ENCODE measurements at regions not wholly inside any gene's neighbourhood (a gene's known extent, or its start where the extent isn't known, plus 50 kb on each side); places are given as distances from the start of the nearest gene placed in this dataset.
A peak's percentile ranks its signal among the peaks of the same experiment; 100 is the strongest.

DNA sequence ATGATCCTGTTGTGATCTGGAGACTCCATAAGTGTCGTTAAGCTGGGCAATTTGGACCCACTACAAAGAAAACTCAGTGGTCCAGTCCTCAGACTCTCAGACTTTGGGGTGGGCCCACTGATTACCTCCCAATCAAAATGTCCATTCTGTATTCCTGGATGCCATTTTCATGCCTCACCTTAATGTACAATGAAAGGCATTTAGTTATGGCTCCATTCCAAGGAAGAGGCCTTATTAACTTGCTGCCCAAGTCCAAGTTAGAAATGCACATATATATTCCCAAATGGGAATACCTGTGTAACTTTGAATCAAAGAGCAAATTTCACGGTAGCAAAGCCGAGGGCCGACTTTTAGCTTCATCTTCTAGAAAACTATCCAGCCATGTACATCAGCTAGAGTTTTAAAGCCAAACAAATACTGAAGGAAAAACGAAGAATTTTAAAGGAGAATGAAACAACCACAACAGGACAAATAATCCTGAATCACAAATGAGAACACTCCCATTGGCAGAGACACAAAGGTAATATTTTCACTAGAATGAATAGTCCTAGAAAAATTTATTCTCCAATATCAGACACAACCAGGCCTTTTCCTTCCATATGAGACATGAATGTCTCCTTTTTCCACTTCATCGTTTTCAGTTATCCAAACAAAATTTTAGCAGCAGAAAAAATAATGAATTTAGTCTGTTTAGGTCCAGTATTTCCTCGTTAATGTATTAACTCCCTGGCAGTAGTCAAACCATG is 63.7 kb upstream of the HHIP start:
- no peaks in the 10 kb centered on the region for H3K4me1 ChIP-seq (ENCODE audit: control insufficient read depth, insufficient read depth, low read length)
- H3K27me3 ChIP-seq (ENCODE audit: control insufficient read depth, insufficient read depth, low read length), result no peaks in the 10 kb centered on the region
- 80% methylated on average over 5 of the region's 7 CpGs for WGBS (ENCODE audit: insufficient coverage, low lambda C conversion rate)
- no peaks in the 10 kb centered on the region for H3K9me3 ChIP-seq (ENCODE audit: control insufficient read depth, low read depth, low read length)
- H3K36me3 ChIP-seq (ENCODE audit: control insufficient read depth, insufficient read depth, low read length), result no peaks in the 10 kb centered on the region
- no peak overlapping the region for H3K27ac ChIP-seq (ENCODE audit: low read length)
- no peak overlapping the region for H3K4me3 ChIP-seq (ENCODE audit: low read length)
- DNase-seq, result no peak

DNA sequence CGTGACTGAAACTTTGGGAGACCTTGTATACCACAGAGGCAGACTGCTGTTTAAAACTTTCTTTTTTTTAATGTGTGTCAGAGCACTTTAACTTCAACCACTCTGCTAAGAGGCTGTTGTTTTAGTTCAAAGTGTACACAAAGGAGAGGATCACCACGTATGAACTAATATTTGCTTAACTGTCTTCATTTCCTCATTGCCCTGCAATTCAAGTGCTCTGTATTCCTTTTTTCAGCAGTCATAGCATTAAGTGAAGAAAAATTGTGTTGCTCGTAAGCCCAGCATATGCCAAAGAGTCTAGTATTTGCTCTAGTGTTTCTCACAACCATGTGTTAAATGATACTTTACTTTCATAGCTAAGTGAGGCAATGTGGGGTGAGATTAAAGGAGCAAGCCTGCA is 63.0 kb upstream of the HHIP start:
- H3K4me3 ChIP-seq (ENCODE audit: low read length), result no peak overlapping the region
- peak in 1 of 2 donors; percentile 33 for DNase-seq
- H3K27me3 ChIP-seq (ENCODE audit: control insufficient read depth, insufficient read depth, low read length), result no peaks in the 10 kb centered on the region
- H3K9me3 ChIP-seq (ENCODE audit: control insufficient read depth, low read depth, low read length), result no peaks in the 10 kb centered on the region
- no peaks in the 10 kb centered on the region for H3K4me1 ChIP-seq (ENCODE audit: control insufficient read depth, insufficient read depth, low read length)
- no peaks in the 10 kb centered on the region for H3K36me3 ChIP-seq (ENCODE audit: control insufficient read depth, insufficient read depth, low read length)
- 17% methylated on average over 1 of the region's 3 CpGs for WGBS (ENCODE audit: insufficient coverage, low lambda C conversion rate)
- H3K27ac ChIP-seq (ENCODE audit: low read length), result no peak overlapping the region

DNA sequence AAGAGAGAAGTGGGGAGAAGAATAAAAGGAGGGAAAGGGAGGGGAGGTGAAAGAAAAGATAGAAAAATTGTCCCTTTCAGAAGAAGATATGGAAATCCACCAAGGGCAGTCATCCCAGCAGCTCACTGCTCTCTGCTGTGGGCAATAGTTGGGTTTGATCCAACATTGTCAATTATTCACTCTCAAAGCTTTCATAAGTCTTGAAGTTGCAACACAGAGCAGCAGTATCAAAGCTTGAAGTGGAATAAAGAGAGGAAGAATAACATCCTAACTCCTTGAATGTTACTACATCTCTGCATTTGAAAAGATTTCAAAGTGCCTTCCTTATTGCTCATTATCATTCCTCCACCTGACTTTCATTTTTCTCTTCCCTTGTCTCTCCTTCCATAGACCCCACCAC is 62.3 kb upstream of the HHIP start:
- Histone ChIP-seq H3K4me1 (ENCODE audit: control insufficient read depth, insufficient read depth, low read length) (no peaks in the 10 kb centered on the region), H3K9me3 (ENCODE audit: control insufficient read depth, low read depth, low read length) (no peaks in the 10 kb centered on the region), H3K4me3 (ENCODE audit: low read length) (no peak overlapping the region), H3K36me3 (ENCODE audit: control insufficient read depth, insufficient read depth, low read length) (no peaks in the 10 kb centered on the region), H3K27ac (ENCODE audit: low read length) (no peak overlapping the region), H3K27me3 (ENCODE audit: control insufficient read depth, insufficient read depth, low read length) (no peaks in the 10 kb centered on the region)
- DNase-seq, result no peak

DNA sequence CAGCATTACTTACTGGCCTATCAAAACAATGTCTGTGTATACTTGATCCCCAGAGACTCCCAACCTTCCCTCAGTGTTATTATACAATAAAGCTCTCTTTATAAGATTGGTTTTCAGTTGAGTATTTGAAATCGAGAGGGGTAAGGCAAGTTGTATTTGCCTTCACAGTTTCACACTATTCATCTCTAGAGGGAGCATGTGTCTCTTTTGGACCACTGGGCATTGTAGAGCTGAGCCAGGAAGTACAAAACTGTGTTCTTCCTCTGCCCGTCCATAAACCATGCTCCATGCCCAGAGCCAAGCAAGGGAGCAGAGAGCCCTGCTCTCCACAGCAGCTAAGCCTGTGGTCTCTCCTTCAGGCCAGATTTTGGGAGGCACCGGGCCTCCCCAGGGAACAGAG is 61.5 kb upstream of the HHIP start:
- no peak for DNase-seq
- Histone ChIP-seq H3K27me3 (ENCODE audit: control insufficient read depth, insufficient read depth, low read length) (no peaks in the 10 kb centered on the region), H3K4me1 (ENCODE audit: control insufficient read depth, insufficient read depth, low read length) (no peaks in the 10 kb centered on the region), H3K4me3 (ENCODE audit: low read length) (no peak overlapping the region), H3K9me3 (ENCODE audit: control insufficient read depth, low read depth, low read length) (no peaks in the 10 kb centered on the region), H3K36me3 (ENCODE audit: control insufficient read depth, insufficient read depth, low read length) (no peaks in the 10 kb centered on the region), H3K27ac (ENCODE audit: low read length) (no peak overlapping the region)
- no CpG with 5 or more reads among the region's 3 CpGs for WGBS (ENCODE audit: insufficient coverage, low lambda C conversion rate)

DNA sequence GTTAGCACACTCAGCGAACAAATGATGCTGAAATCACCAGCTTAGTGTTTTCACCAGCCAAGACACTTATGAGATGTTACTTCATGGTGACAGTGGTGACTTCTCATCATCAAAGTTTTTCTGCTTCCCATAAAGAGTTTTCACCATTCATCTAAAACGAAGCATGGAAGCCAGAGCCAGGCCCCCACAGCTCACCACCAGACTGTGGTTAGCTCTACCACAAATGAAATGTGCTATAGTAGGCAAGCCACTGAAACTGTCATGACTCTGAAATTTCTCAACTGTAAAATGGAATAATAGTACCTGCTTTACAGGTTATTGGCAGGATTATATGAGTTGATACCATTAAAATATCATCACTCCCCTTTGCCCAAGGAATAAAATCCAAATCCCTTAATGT is 56.4 kb upstream of the HHIP start:
- DNase-seq, result no peak
- WGBS (ENCODE audit: insufficient coverage, low lambda C conversion rate), result no CpG with 5 or more reads among the region's 2 CpGs
- H3K27me3 ChIP-seq (ENCODE audit: control insufficient read depth, insufficient read depth, low read length), result no peaks in the 10 kb centered on the region
- H3K27ac ChIP-seq (ENCODE audit: low read length), result no peak overlapping the region
- no peaks in the 10 kb centered on the region for H3K4me1 ChIP-seq (ENCODE audit: control insufficient read depth, insufficient read depth, low read length)
- no peak overlapping the region for H3K4me3 ChIP-seq (ENCODE audit: low read length)
- H3K36me3 ChIP-seq (ENCODE audit: control insufficient read depth, insufficient read depth, low read length), result no peaks in the 10 kb centered on the region
- no peaks in the 10 kb centered on the region for H3K9me3 ChIP-seq (ENCODE audit: control insufficient read depth, low read depth, low read length)

DNA sequence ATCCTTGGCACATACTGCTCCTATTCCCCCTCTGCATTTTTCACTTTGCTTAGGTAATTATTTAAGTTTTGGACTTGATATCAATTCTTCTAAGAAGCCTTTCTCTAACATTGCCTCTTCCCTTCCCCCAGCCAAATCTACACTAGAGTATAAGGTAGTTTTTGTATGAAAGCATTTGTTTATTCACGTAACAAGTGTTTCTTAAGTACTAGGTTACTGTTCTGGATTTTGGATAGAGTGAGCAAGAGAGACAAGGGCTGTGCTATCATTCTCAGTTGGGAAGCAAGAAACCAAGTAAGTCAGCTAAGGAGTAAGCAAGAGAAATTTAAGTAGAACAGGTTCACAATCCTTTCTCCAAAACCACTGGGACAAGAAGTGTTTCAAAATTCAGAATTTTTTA is 55.9 kb upstream of the HHIP start:
- no peak overlapping the region for H3K27ac ChIP-seq (ENCODE audit: low read length)
- WGBS (ENCODE audit: insufficient coverage, low lambda C conversion rate), result 100% methylated on average over 1 of the region's 1 CpG
- H3K4me1 ChIP-seq (ENCODE audit: control insufficient read depth, insufficient read depth, low read length), result no peaks in the 10 kb centered on the region
- H3K36me3 ChIP-seq (ENCODE audit: control insufficient read depth, insufficient read depth, low read length), result no peaks in the 10 kb centered on the region
- no peaks in the 10 kb centered on the region for H3K9me3 ChIP-seq (ENCODE audit: control insufficient read depth, low read depth, low read length)
- no peak overlapping the region for H3K4me3 ChIP-seq (ENCODE audit: low read length)
- no peak for DNase-seq
- no peaks in the 10 kb centered on the region for H3K27me3 ChIP-seq (ENCODE audit: control insufficient read depth, insufficient read depth, low read length)

DNA sequence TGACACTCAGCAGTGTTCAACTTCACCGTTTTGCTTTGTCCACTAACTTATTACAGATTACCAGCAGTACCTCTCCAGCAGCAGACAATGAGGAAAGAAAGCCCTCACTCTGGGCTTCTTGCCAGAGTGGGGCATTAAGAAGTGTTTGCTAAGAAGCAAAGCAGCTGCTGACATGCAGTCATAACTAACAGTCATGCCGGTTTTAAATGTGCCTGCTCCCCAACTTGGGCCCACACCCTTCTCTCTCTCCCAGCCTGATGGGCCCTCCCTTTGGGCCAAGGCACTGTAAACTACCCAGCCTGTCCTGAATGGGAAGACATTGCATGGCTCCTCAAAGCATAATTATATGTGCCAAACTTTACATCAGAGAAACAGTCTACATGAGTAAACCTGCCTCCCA is 54.6 kb upstream of the HHIP start:
- Histone ChIP-seq H3K9me3 (ENCODE audit: control insufficient read depth, low read depth, low read length) (no peaks in the 10 kb centered on the region), H3K4me3 (ENCODE audit: low read length) (no peak overlapping the region), H3K27me3 (ENCODE audit: control insufficient read depth, insufficient read depth, low read length) (no peaks in the 10 kb centered on the region), H3K4me1 (ENCODE audit: control insufficient read depth, insufficient read depth, low read length) (no peaks in the 10 kb centered on the region), H3K36me3 (ENCODE audit: control insufficient read depth, insufficient read depth, low read length) (no peaks in the 10 kb centered on the region), H3K27ac (ENCODE audit: low read length) (no peak overlapping the region)
- WGBS (ENCODE audit: insufficient coverage, low lambda C conversion rate), result 100% methylated on average over 1 of the region's 2 CpGs
- peak in 1 of 2 donors; percentile 26 for DNase-seq

DNA sequence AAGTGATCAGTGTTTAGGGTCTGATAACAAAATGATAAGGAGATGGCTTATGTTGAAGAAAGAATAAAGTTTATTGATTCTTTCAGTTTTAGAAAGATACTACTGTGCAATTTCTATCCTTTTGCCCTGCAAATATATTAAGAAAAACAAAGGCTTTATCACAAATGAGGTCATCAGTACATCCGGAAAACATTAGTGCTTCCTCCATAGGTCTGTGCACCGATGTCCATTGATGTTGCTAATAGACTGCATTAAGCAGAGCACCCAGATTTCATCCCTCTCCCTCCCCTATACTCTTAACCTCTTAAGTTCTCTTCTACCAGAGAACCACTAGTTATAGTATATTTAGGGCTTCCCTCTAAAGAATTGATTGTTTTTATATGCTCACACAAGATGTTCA is 53.7 kb upstream of the HHIP start:
- Histone ChIP-seq H3K27me3 (ENCODE audit: control insufficient read depth, insufficient read depth, low read length) (no peaks in the 10 kb centered on the region), H3K36me3 (ENCODE audit: control insufficient read depth, insufficient read depth, low read length) (no peaks in the 10 kb centered on the region), H3K4me1 (ENCODE audit: control insufficient read depth, insufficient read depth, low read length) (no peaks in the 10 kb centered on the region), H3K9me3 (ENCODE audit: control insufficient read depth, low read depth, low read length) (no peaks in the 10 kb centered on the region), H3K4me3 (ENCODE audit: low read length) (no peak overlapping the region), H3K27ac (ENCODE audit: low read length) (no peak overlapping the region)
- WGBS (ENCODE audit: insufficient coverage, low lambda C conversion rate), result 33% methylated on average over 1 of the region's 2 CpGs
- DNase-seq, result no peak

DNA sequence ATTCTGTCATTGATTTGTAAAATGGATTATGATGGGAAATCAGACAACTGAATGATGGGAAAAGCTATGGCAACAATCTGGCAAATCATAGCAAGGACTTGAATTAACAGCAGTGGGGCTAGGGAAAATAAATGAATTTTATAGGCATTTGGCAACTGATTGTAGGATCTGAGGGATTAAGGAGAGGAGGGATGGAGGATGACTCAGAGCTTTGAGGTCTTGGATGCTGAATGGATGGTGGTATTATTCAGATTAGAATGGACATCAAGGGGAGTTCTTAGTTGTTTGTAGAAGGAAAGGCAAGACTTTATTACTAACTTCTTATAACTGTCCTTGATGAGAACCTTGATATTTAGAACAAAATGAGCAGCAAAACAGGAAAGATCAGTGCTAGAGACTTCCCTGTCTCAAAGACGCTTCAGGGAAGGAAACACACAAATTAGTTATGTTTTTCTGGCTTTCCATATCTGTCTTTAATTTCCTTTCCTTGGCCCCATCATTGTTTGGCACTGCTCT is 51.4 kb upstream of the HHIP start:
- no peak overlapping the region for H3K4me3 ChIP-seq (ENCODE audit: low read length)
- H3K9me3 ChIP-seq (ENCODE audit: control insufficient read depth, low read depth, low read length), result no peaks in the 10 kb centered on the region
- H3K4me1 ChIP-seq (ENCODE audit: control insufficient read depth, insufficient read depth, low read length), result no peaks in the 10 kb centered on the region
- H3K27me3 ChIP-seq (ENCODE audit: control insufficient read depth, insufficient read depth, low read length), result no peaks in the 10 kb centered on the region
- H3K36me3 ChIP-seq (ENCODE audit: control insufficient read depth, insufficient read depth, low read length), result no peaks in the 10 kb centered on the region
- no peak overlapping the region for H3K27ac ChIP-seq (ENCODE audit: low read length)
- 75% methylated on average over 1 of the region's 1 CpG for WGBS (ENCODE audit: insufficient coverage, low lambda C conversion rate)
- DNase-seq, result no peak

DNA sequence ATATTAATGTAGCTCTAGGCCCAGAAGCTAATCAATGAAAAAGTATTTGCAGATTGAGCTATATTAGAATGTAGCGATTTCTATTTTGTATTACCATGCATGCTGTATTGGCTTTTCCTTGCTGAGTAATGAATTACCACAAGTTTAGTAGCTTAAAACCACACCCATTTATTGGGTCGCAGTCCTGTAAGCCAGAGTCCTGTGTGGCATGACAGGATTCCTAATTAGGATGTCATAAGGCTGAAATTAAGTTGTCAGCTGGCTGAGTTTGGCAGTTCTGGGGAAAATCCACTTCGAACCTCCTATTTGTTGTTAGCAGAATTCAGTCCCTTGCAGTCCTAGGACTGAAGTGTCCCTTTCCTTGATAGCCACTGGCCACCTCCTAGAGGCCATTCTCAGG is 50.3 kb upstream of the HHIP start:
- Histone ChIP-seq H3K27ac (ENCODE audit: low read length) (no peak overlapping the region), H3K4me3 (ENCODE audit: low read length) (no peak overlapping the region), H3K27me3 (ENCODE audit: control insufficient read depth, insufficient read depth, low read length) (no peaks in the 10 kb centered on the region), H3K36me3 (ENCODE audit: control insufficient read depth, insufficient read depth, low read length) (no peaks in the 10 kb centered on the region), H3K4me1 (ENCODE audit: control insufficient read depth, insufficient read depth, low read length) (no peaks in the 10 kb centered on the region), H3K9me3 (ENCODE audit: control insufficient read depth, low read depth, low read length) (no peaks in the 10 kb centered on the region)
- DNase-seq, result no peak
- WGBS (ENCODE audit: insufficient coverage, low lambda C conversion rate), result 100% methylated on average over 1 of the region's 3 CpGs

All from large intestine (tissue), 3 donors.